ENCODE measurements at regions not wholly inside any gene's neighbourhood (a gene's known extent, or its start where the extent isn't known, plus 50 kb on each side); places are given as distances from the start of the nearest gene placed in this dataset.

DNA sequence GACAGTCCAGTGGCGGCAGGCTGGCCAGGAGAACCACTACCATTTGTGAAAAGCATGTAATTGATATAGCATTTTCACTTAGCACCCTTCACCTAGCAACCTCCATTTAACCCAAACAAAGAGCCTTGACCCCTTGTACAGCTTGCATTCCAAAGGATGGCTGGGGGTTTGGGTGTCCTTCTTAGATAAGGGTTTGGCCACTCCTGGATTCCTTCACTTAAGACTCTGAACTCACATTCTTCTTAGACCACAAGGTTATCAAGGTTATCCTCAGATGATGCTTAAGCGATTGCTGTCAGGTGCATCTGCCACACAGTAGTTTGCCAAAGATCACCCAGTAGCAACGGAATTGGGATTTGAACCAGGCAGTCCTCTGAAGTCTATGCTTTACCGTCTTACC lies 102.8 kb downstream of the ZNF664 start:
- ATAC-seq: no peak

DNA sequence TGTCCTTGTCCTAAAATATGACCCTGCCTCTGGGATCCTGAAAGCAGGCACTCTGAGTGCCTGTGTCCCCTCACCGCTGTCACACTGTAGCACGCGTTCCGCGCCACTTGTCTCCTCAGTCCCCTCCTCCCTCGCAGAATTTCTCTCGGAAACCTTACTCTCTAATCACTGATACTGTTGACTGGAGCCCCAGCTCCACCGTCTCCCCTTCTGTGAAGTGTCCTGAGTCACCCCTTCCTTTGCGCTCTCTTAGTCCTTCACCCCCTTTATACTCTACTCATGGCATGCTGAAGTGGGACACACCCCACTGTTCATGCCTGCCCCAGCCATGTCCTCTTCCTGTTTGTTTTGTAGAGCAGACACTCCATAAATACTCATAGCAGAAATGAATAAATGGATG lies 104.7 kb downstream of the ZNF664 start:
- ATAC-seq: no peak
- TF ChIP-seq ZFP3 (CRISPR knock-in tag; IDR thresholded peaks at IDR 0.05): no peak
- no peak for TF ChIP-seq BACH2 (CRISPR knock-in tag; IDR thresholded peaks at IDR 0.05; ENCODE audit: borderline replicate concordance)
- TF ChIP-seq ZNF565 (CRISPR knock-in tag; conservative IDR thresholded peaks at IDR 0.05; ENCODE audit: low read depth): no peak
- no peak for TF ChIP-seq PPARA (CRISPR knock-in tag; IDR thresholded peaks at IDR 0.05; ENCODE audit: borderline replicate concordance)
- TF ChIP-seq ISL1 (CRISPR knock-in tag; IDR thresholded peaks at IDR 0.05): no peak
- no peak for TF ChIP-seq ZNF70 (CRISPR knock-in tag; IDR thresholded peaks at IDR 0.05)
- TF ChIP-seq TCF4 (CRISPR knock-in tag; IDR thresholded peaks at IDR 0.05; ENCODE audit: borderline replicate concordance): no peak
- no peak for TF ChIP-seq SNAI2 (CRISPR knock-in tag; IDR thresholded peaks at IDR 0.05)
- TF ChIP-seq, protein P1, sequence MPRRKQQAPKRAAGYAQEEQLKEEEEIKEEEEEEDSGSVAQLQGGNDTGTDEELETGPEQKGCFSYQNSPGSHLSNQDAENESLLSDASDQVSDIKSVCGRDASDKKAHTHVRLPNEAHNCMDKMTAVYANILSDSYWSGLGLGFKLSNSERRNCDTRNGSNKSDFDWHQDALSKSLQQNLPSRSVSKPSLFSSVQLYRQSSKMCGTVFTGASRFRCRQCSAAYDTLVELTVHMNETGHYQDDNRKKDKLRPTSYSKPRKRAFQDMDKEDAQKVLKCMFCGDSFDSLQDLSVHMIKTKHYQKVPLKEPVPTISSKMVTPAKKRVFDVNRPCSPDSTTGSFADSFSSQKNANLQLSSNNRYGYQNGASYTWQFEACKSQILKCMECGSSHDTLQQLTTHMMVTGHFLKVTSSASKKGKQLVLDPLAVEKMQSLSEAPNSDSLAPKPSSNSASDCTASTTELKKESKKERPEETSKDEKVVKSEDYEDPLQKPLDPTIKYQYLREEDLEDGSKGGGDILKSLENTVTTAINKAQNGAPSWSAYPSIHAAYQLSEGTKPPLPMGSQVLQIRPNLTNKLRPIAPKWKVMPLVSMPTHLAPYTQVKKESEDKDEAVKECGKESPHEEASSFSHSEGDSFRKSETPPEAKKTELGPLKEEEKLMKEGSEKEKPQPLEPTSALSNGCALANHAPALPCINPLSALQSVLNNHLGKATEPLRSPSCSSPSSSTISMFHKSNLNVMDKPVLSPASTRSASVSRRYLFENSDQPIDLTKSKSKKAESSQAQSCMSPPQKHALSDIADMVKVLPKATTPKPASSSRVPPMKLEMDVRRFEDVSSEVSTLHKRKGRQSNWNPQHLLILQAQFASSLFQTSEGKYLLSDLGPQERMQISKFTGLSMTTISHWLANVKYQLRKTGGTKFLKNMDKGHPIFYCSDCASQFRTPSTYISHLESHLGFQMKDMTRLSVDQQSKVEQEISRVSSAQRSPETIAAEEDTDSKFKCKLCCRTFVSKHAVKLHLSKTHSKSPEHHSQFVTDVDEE (CRISPR knock-in tag; IDR thresholded peaks at IDR 0.05): no peak
- TF ChIP-seq ZNF8 (CRISPR knock-in tag; IDR thresholded peaks at IDR 0.05): no peak
- TF ChIP-seq GLIS3 (CRISPR knock-in tag; IDR thresholded peaks at IDR 0.05): no peak
- no peak for TF ChIP-seq OSR1 (CRISPR knock-in tag; IDR thresholded peaks at IDR 0.05)
- TF ChIP-seq TOX (CRISPR knock-in tag; IDR thresholded peaks at IDR 0.05; ENCODE audit: borderline replicate concordance): no peak
- TF ChIP-seq ZFP30 (CRISPR knock-in tag; IDR thresholded peaks at IDR 0.05): no peak
- TF ChIP-seq, protein P2, sequence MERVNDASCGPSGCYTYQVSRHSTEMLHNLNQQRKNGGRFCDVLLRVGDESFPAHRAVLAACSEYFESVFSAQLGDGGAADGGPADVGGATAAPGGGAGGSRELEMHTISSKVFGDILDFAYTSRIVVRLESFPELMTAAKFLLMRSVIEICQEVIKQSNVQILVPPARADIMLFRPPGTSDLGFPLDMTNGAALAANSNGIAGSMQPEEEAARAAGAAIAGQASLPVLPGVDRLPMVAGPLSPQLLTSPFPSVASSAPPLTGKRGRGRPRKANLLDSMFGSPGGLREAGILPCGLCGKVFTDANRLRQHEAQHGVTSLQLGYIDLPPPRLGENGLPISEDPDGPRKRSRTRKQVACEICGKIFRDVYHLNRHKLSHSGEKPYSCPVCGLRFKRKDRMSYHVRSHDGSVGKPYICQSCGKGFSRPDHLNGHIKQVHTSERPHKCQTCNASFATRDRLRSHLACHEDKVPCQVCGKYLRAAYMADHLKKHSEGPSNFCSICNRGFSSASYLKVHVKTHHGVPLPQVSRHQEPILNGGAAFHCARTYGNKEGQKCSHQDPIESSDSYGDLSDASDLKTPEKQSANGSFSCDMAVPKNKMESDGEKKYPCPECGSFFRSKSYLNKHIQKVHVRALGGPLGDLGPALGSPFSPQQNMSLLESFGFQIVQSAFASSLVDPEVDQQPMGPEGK (CRISPR knock-in tag; IDR thresholded peaks at IDR 0.05; ENCODE audit: borderline replicate concordance): no peak
- TF ChIP-seq, protein P3, sequence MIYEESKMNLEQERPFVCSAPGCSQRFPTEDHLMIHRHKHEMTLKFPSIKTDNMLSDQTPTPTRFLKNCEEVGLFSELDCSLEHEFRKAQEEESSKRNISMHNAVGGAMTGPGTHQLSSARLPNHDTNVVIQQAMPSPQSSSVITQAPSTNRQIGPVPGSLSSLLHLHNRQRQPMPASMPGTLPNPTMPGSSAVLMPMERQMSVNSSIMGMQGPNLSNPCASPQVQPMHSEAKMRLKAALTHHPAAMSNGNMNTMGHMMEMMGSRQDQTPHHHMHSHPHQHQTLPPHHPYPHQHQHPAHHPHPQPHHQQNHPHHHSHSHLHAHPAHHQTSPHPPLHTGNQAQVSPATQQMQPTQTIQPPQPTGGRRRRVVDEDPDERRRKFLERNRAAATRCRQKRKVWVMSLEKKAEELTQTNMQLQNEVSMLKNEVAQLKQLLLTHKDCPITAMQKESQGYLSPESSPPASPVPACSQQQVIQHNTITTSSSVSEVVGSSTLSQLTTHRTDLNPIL (CRISPR knock-in tag; IDR thresholded peaks at IDR 0.05; ENCODE audit: low read depth): no peak

More for the DNA sequence above, 102.8 kb downstream of the ZNF664 start:
- TF ChIP-seq OSR1 (CRISPR knock-in tag; IDR thresholded peaks at IDR 0.05) (no peak), PPARA (CRISPR knock-in tag; IDR thresholded peaks at IDR 0.05; ENCODE audit: borderline replicate concordance) (no peak), TCF4 (CRISPR knock-in tag; IDR thresholded peaks at IDR 0.05; ENCODE audit: borderline replicate concordance) (no peak), ZNF565 (CRISPR knock-in tag; conservative IDR thresholded peaks at IDR 0.05; ENCODE audit: low read depth) (no peak), ESRRG (CRISPR knock-in tag; IDR thresholded peaks at IDR 0.05) (no peak), GLIS3 (CRISPR knock-in tag; IDR thresholded peaks at IDR 0.05) (no peak), ZFP30 (CRISPR knock-in tag; IDR thresholded peaks at IDR 0.05) (no peak), ARNTL (CRISPR knock-in tag; IDR thresholded peaks at IDR 0.05; ENCODE audit: borderline replicate concordance, low read depth) (no peak), SNAI2 (CRISPR knock-in tag; IDR thresholded peaks at IDR 0.05) (no peak), TOX (CRISPR knock-in tag; IDR thresholded peaks at IDR 0.05; ENCODE audit: borderline replicate concordance) (no peak), ZNF70 (CRISPR knock-in tag; IDR thresholded peaks at IDR 0.05) (no peak), CSDC2 (CRISPR knock-in tag; IDR thresholded peaks at IDR 0.05) (no peak), ZC3H10 (CRISPR knock-in tag; IDR thresholded peaks at IDR 0.05) (no peak), RARB (CRISPR knock-in tag; IDR thresholded peaks at IDR 0.05) (no peak), BACH2 (CRISPR knock-in tag; IDR thresholded peaks at IDR 0.05; ENCODE audit: borderline replicate concordance) (no peak), ISL1 (CRISPR knock-in tag; IDR thresholded peaks at IDR 0.05) (no peak)
- TF ChIP-seq, protein P3 (CRISPR knock-in tag; IDR thresholded peaks at IDR 0.05; ENCODE audit: low read depth): no peak
- TF ChIP-seq, protein P4, sequence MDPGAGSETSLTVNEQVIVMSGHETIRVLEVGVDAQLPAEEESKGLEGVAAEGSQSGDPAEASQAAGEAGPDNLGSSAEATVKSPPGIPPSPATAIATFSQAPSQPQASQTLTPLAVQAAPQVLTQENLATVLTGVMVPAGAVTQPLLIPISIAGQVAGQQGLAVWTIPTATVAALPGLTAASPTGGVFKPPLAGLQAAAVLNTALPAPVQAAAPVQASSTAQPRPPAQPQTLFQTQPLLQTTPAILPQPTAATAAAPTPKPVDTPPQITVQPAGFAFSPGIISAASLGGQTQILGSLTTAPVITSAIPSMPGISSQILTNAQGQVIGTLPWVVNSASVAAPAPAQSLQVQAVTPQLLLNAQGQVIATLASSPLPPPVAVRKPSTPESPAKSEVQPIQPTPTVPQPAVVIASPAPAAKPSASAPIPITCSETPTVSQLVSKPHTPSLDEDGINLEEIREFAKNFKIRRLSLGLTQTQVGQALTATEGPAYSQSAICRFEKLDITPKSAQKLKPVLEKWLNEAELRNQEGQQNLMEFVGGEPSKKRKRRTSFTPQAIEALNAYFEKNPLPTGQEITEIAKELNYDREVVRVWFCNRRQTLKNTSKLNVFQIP (CRISPR knock-in tag; IDR thresholded peaks at IDR 0.05; ENCODE audit: borderline replicate concordance, low read depth): no peak
- TF ChIP-seq, protein P2 (CRISPR knock-in tag; IDR thresholded peaks at IDR 0.05; ENCODE audit: borderline replicate concordance): no peak
- TF ChIP-seq, protein P1 (CRISPR knock-in tag; IDR thresholded peaks at IDR 0.05): no peak

Data from SK-N-SH treated with all-trans-retinoic acid at 6 μM for 48 hours (cell line).